GM19463 (cell line): ENCODE measurements at regions not wholly inside any gene's neighbourhood (a gene's known extent, or its start where the extent isn't known, plus 50 kb on each side); places are given as distances from the start of the nearest gene placed in this dataset.

Experiments used
- ATAC-seq: cut with Tn5 transposase; IDR thresholded peaks from one replicate; pipeline ENCODE4 v1.9.1; 2021; ENCODE audit warnings: mild to moderate bottlenecking, moderate library complexity; ENCODE audit not compliant: unreplicated experiment

DNA sequence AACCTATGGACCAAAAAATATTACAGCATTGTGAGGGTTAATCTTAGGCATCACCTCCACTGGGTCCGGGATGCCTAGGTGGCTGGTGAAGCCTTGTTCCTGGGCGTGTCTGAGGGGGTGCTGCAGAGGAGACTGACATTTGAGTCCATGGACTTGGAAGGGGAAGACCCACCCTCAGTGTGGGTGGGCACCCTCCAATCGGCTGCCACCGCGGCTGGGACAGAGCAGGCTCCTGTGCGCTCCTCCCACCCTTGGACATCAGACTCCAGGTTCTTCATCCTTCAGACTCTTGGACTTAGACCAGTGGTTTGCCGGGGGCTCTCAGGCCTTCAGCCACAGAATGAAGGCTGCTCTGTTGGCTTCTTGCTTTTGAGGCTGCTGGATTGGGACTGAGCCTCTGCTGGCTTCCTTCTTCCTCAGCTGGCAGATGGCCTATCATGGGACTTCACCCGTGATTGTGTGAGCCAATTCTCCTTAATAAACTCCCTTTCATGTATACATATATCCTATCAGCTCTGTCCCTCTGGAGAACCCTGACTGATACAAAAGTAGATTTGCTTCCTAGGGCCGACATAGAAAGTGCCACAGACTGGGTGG lies 113.1 kb downstream of the TTLL2 start:
- ATAC-seq = no peak

DNA sequence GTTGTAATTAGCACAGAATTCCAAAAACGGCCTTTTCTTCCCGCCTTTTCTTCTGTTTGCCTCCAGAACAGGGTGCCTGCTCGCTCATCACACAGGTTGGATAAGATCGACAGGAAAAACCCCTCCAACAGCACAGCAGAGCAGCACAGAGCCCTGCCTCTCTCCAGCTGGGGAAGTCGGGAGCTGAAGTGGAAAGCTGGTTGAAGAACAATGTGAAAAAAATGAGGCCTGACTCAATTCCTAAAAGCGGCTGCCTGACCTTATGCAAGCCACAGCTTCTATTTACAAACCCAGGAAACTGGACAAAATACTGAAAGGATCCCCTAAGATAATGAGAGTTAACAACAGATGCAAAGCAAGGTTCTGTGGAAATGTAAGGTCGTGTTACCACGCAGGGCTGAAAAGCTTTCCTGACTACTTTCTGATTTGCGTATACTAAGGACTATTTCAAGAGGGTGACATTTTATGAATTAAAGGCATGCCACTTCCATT lies 116.9 kb downstream of the TTLL2 start:
- no peak for ATAC-seq

- ATAC-seq = no peak
These were observed 117.4 kb downstream of the TTLL2 start for GRCh38 chr6:167442245-167442644.

- ATAC-seq = no peak
These were observed 118.2 kb downstream of the TTLL2 start for GRCh38 chr6:167442796-167443680.

DNA sequence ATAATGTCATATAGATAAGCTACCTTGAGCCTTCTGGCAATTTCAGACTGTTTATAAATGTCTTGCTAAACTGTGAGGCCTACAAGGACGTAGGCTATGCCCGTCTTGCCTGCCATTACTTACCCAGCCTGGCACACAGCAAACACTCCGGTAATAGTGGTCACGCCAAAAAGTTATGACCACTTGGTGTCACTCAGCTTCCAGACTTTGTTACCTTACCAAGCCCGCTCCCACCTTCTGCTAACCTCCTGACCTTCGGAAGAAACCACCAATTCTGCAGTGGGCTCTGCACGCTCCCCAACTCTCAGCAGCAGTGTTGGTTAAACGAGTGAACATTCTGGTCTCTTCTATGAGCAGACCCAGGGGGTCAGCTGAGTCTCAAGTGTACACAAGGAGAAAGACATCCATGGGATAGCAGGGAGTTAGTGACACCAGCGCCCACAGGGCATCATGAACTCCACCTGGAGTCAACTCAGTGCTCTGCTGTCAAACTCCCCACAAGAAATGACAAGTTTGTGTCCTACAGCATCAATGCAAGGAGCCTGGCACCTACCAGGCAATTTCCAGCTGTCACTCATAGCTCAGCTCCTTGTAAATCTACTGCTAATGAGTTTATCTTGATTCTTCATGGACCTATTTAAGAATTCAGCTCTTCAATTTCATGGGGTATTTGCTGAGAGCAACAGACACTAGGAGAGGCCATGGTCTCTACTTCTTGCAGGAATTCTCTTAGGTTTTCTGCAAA lies 119.9 kb downstream of the TTLL2 start:
- no peak for ATAC-seq

DNA sequence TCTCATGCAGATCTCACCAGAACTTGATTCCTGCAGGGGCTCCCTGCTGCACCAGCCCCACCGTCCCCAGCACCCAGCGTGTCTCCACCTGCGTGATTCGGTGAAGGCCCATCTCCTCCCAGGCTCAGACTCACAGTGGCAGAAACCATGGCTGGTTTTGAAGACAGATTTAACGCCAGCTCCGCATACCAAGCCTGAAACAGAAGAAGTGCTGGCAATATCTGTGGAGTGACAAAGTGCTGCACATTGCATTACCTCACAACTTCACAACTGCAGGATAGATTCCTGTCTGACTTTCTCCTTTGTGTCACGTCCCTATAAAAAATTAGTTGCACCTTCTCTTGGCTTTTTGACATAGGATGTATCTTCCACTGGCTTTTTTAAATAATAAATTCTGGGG lies 120.7 kb downstream of the TTLL2 start:
- no peak for ATAC-seq

DNA sequence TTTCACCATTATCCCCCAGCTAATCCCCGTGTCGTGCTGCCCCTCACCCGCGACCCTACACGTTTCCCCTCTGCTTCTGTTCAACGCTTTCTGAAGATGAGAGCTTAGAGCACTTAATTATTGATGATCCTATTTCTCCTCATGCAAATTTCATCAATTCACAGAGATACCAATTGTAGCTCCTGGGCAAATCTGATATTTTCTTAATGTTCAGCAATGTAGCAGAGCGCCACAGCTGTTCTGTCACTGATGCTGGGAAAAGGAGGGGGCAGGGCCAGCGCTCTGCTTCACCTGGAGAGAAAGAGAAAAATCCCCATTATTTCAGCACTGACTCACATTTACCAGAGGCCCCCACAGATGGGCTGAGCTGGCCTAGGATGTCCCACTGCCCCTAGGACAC lies 121.2 kb downstream of the TTLL2 start:
- ATAC-seq = no peak

- no peak for ATAC-seq
These were observed 122.1 kb downstream of the TTLL2 start for GRCh38 chr6:167446971-167447370.

- ATAC-seq = no peak
These were observed 123.5 kb downstream of the TTLL2 start for GRCh38 chr6:167448378-167448777.

GRCh38 chr6:167449094-167449861 lies 124.4 kb downstream of the TTLL2 start:
- no peak for ATAC-seq

- ATAC-seq = no peak
These were observed 125.7 kb downstream of the TTLL2 start for GRCh38 chr6:167450626-167451025.

GRCh38 chr6:167452338-167453081 lies 127.6 kb downstream of the TTLL2 start:
- ATAC-seq = no peak

DNA sequence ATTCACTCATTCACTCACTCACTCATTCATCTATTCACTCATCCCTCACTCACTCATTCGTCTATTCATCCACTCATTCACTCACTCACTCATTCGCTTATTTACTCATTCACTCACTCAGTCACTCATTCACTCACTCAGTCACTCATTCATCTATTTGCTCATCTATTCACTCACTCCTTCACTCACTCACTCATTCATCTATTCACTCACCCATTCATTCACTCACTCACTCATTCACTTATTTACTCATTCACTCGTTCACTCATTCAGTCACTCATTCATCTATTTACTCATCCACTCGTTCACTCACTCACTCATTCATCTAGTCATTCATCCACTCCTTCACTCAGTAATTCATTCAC lies 128.2 kb downstream of the TTLL2 start:
- no peak for ATAC-seq

- no peak for ATAC-seq
These were observed 129.1 kb downstream of the TTLL2 start for GRCh38 chr6:167454003-167454402.

- no peak for ATAC-seq
These were observed 130.5 kb downstream of the TTLL2 start for GRCh38 chr6:167455371-167455770.

DNA sequence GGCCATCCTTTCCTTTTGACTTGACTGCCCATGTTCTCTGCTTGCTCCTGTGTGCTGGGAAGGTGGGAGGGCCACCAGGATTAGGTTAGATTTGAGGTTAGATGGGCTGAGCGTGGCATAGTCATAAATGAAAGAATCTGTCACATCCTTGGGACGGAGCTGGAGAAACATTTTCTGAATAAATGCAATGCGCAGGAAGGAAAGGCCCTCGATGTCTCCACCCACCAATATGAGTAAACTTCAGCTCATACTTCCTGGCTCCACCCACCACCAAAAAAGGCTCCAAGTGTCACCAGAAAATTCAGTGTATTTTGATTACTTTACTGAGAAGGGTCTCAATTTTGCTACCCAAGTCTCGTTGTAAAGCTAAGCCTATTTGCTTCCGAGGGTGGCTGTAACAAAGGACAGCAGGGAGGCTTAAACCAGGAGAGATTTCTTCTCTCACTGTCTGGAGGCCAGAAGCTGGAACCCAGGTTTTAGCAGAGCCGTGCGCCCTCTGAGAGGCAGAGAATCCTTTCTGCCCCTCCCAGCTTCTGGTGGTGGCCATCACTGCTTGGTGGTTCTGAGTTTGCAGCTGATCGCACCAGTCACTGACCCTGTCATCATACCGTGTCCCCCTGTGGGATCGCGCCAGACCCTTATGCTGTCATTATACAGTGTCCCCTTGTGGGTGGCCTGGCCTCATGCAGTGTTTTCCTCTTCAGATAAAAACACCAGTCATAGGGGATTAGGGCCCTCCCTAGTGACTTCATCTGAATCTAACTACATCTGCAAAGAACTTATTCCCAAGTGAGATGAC lies 137.8 kb downstream of the TTLL2 start:
- no peak for ATAC-seq

- ATAC-seq = no peak
These were observed 139.3 kb downstream of the TTLL2 start for GRCh38 chr6:167464177-167464576.

GRCh38 chr6:167465482-167465881 lies 140.6 kb downstream of the TTLL2 start:
- ATAC-seq = no peak

DNA sequence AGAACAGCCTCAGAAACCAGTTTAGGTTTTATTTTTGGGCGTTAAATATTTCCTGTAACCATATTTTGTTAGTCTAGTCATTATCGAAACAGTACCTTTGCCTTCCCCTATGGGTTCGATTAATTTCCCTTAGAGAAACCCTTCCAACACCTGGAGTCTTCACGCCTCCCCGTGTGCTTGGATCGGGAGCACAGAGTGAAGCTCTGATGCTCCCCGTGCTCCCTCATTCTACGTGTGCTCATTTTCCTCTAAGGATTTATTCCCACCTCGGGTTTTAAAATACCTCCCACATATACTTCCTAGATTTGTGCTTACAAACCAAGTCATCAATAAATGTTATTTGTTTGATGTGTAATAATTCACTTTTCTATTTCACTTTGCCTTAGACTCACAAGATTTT lies 142.4 kb downstream of the TTLL2 start:
- ATAC-seq = no peak
